Skeletal muscle satellite cell (primary cell): ENCODE measurements at regions not wholly inside any gene's neighbourhood (a gene's known extent, or its start where the extent isn't known, plus 50 kb on each side); places are given as distances from the start of the nearest gene placed in this dataset.
A peak's percentile ranks its signal among the peaks of the same experiment; 100 is the strongest.
"Not testable (repeated sequence)": the region's sequence is repeated elsewhere in the genome, so short reads cannot be mapped to it uniquely, and the experiment has no call there.

Experiments used
- H3K27me3 ChIP-seq: 2 replicates; pipeline ENCODE4 v1.7.0; 2013; ENCODE audit warnings: low read length; ENCODE audit not compliant: control insufficient read depth, insufficient read depth
- H3K36me3 ChIP-seq: 2 replicates; pipeline ENCODE4 v1.7.0; 2013; ENCODE audit warnings: mild to moderate bottlenecking, control low read depth, low read length; ENCODE audit not compliant: insufficient read depth
- H3K4me1 ChIP-seq: 2 replicates; pipeline ENCODE4 v1.7.0; 2013; ENCODE audit warnings: low read length; ENCODE audit not compliant: control insufficient read depth, insufficient read depth
- H3K4me2 ChIP-seq: 2 replicates; pipeline ENCODE4 v1.7.0; 2013; ENCODE audit warnings: mild to moderate bottlenecking, low read length
- H3K4me3 ChIP-seq: 2 replicates; pipeline ENCODE4 v1.7.0; 2013; ENCODE audit warnings: low read length
- H3K9ac ChIP-seq: 2 replicates; pipeline ENCODE4 v1.7.0; 2013; ENCODE audit warnings: mild to moderate bottlenecking, low read depth, low read length, moderate library complexity
- H3K9me3 ChIP-seq: replicated peaks from 2 replicates; pipeline ENCODE4 v1.7.0; 2013; ENCODE audit warnings: mild to moderate bottlenecking, control low read depth, low read length

GRCh38 chr9:29445751-29446150, 1872.5 kb upstream of the C9orf72 start:
- no peaks in the 10 kb centered on the region for H3K9me3 ChIP-seq
- no peak overlapping the region for H3K9ac ChIP-seq
- no peaks in the 10 kb centered on the region for H3K4me1 ChIP-seq
- no peak overlapping the region for H3K4me3 ChIP-seq
- H3K4me2 ChIP-seq, result no peak overlapping the region
- no peaks in the 10 kb centered on the region for H3K27me3 ChIP-seq
- no peaks in the 10 kb centered on the region for H3K36me3 ChIP-seq

- H3K4me1 ChIP-seq, result no peaks in the 10 kb centered on the region
- H3K4me3 ChIP-seq, result no peak overlapping the region
- no peaks in the 10 kb centered on the region for H3K27me3 ChIP-seq
- H3K4me2 ChIP-seq, result no peak overlapping the region
- no peaks in the 10 kb centered on the region for H3K36me3 ChIP-seq
- no peak overlapping the region for H3K9ac ChIP-seq
- no peaks in the 10 kb centered on the region for H3K9me3 ChIP-seq
Observed at GRCh38 chr9:29449306-29449705, 1876.0 kb upstream of the C9orf72 start.

- not testable (repeated sequence) for H3K36me3 ChIP-seq, H3K4me2 ChIP-seq, H3K9me3 ChIP-seq, H3K9ac ChIP-seq, H3K4me1 ChIP-seq, H3K27me3 ChIP-seq, H3K4me3 ChIP-seq
Observed at GRCh38 chr9:29450343-29450875, 1877.1 kb upstream of the C9orf72 start.

- H3K27me3 ChIP-seq, result no peaks in the 10 kb centered on the region
- H3K9ac ChIP-seq, result no peak overlapping the region
- H3K36me3 ChIP-seq, result no peaks in the 10 kb centered on the region
- H3K4me3 ChIP-seq, result no peak overlapping the region
- H3K4me2 ChIP-seq, result peak overlapping the region; percentile 33
- H3K9me3 ChIP-seq, result no peaks in the 10 kb centered on the region
- H3K4me1 ChIP-seq, result no peaks in the 10 kb centered on the region
Observed at GRCh38 chr9:29456940-29457339, 1883.7 kb upstream of the C9orf72 start.

- Histone ChIP-seq H3K4me3 (no peak overlapping the region), H3K9me3 (no peaks in the 10 kb centered on the region), H3K27me3 (no peaks in the 10 kb centered on the region), H3K9ac (no peak overlapping the region), H3K4me1 (no peaks in the 10 kb centered on the region), H3K36me3 (no peaks in the 10 kb centered on the region), H3K4me2 (no peak overlapping the region)
Observed at GRCh38 chr9:29475471-29475870, 1902.2 kb upstream of the C9orf72 start.

- Histone ChIP-seq H3K9me3 (no peaks in the 10 kb centered on the region), H3K4me2 (no peak overlapping the region), H3K4me1 (no peaks in the 10 kb centered on the region), H3K36me3 (no peaks in the 10 kb centered on the region), H3K4me3 (no peak overlapping the region), H3K9ac (no peak overlapping the region), H3K27me3 (no peaks in the 10 kb centered on the region)
Observed at GRCh38 chr9:29511680-29512079, 1938.4 kb upstream of the C9orf72 start.

- Histone ChIP-seq H3K9ac (no peak overlapping the region), H3K4me3 (no peak overlapping the region), H3K27me3 (no peaks in the 10 kb centered on the region), H3K4me2 (no peak overlapping the region), H3K4me1 (no peaks in the 10 kb centered on the region), H3K36me3 (no peaks in the 10 kb centered on the region), H3K9me3 (no peaks in the 10 kb centered on the region)
Observed at GRCh38 chr9:29514336-29514735, 1941.1 kb upstream of the C9orf72 start.

- no peaks in the 10 kb centered on the region for H3K9me3 ChIP-seq
- no peaks in the 10 kb centered on the region for H3K27me3 ChIP-seq
- H3K4me3 ChIP-seq, result no peak overlapping the region
- no peaks in the 10 kb centered on the region for H3K4me1 ChIP-seq
- H3K4me2 ChIP-seq, result no peak overlapping the region
- no peaks in the 10 kb centered on the region for H3K36me3 ChIP-seq
- no peak overlapping the region for H3K9ac ChIP-seq
Observed at GRCh38 chr9:29514862-29515261, 1941.6 kb upstream of the C9orf72 start.

GRCh38 chr9:29548436-29548835, 1975.2 kb upstream of the C9orf72 start:
- Histone ChIP-seq H3K9ac (no peak overlapping the region), H3K9me3 (no peaks in the 10 kb centered on the region), H3K4me3 (no peak overlapping the region), H3K4me2 (no peak overlapping the region), H3K4me1 (no peaks in the 10 kb centered on the region), H3K27me3 (no peaks in the 10 kb centered on the region), H3K36me3 (no peaks in the 10 kb centered on the region)

GRCh38 chr9:29555502-29555901, 1982.2 kb upstream of the C9orf72 start:
- H3K36me3 ChIP-seq, result no peaks in the 10 kb centered on the region
- no peak overlapping the region for H3K9ac ChIP-seq
- H3K27me3 ChIP-seq, result no peaks in the 10 kb centered on the region
- peaks cover 11% of the 10 kb centered on the region for H3K4me1 ChIP-seq
- no peak overlapping the region for H3K4me2 ChIP-seq
- no peak overlapping the region for H3K4me3 ChIP-seq
- H3K9me3 ChIP-seq, result no peaks in the 10 kb centered on the region

GRCh38 chr9:29556317-29556716, 1983.0 kb upstream of the C9orf72 start:
- no peak overlapping the region for H3K4me3 ChIP-seq
- H3K4me2 ChIP-seq, result peak overlapping the region; percentile 12
- no peaks in the 10 kb centered on the region for H3K27me3 ChIP-seq
- H3K36me3 ChIP-seq, result no peaks in the 10 kb centered on the region
- H3K4me1 ChIP-seq, result peaks cover 11% of the 10 kb centered on the region
- H3K9ac ChIP-seq, result no peak overlapping the region
- no peaks in the 10 kb centered on the region for H3K9me3 ChIP-seq

GRCh38 chr9:29556746-29557145, 1983.5 kb upstream of the C9orf72 start:
- Histone ChIP-seq H3K27me3 (no peaks in the 10 kb centered on the region), H3K36me3 (no peaks in the 10 kb centered on the region), H3K4me3 (no peak overlapping the region), H3K4me1 (peaks cover 11% of the 10 kb centered on the region), H3K9ac (no peak overlapping the region), H3K4me2 (peak overlapping the region; percentile 12), H3K9me3 (no peaks in the 10 kb centered on the region)
